ENCODE measurements at regions not wholly inside any gene's neighbourhood (a gene's known extent, or its start where the extent isn't known, plus 50 kb on each side); places are given as distances from the start of the nearest gene placed in this dataset.

DNA sequence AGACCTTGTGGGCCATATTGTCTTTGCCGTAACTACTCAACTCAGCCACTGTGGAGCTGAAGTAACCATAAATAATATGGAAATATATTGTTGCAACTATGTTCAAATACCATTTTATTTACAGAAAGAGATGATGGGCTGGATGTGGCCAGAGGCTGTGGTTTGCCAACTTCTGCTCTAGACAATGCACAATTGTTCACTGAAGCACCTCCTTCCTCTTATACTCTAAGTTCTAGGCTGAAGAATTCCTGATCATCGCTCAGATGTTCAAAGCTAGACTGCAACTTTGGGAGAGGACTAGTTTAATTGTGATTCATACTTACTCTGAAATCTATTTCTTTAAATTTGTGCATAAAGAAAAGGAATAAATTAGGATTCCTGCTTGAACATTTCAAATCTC, 245.0 kb downstream of the TAF11L14 start:
- 89 to 98% (median 92%) methylated on average over 2 of the region's 2 CpGs for WGBS, 5 donors
- DNase-seq = no peak
- H3K4me1 ChIP-seq = no peaks in the 10 kb centered on the region
- no peaks in the 10 kb centered on the region for H3K36me3 ChIP-seq
- intact Hi-C loops (cut with DNase I; ENCODE audit: low total_unique reads) = no loop called here
- no peak for TF ChIP-seq EP300 (IDR thresholded peaks at IDR 0.05)
- TF ChIP-seq CTCF (IDR thresholded peaks at IDR 0.05) = no peak
- TF ChIP-seq POLR2A (IDR thresholded peaks at IDR 0.05) = no peak
- no peak for TF ChIP-seq POLR2AphosphoS5 (IDR thresholded peaks at IDR 0.05)
- H3K27me3 ChIP-seq = no peaks in the 10 kb centered on the region
- peaks cover 0 to 7% (median 0%) of the 10 kb centered on the region in 4 donors for H3K9me3 ChIP-seq
- H3K4me3 ChIP-seq = no peak overlapping the region
- no peak overlapping the region for H3K27ac ChIP-seq

DNA sequence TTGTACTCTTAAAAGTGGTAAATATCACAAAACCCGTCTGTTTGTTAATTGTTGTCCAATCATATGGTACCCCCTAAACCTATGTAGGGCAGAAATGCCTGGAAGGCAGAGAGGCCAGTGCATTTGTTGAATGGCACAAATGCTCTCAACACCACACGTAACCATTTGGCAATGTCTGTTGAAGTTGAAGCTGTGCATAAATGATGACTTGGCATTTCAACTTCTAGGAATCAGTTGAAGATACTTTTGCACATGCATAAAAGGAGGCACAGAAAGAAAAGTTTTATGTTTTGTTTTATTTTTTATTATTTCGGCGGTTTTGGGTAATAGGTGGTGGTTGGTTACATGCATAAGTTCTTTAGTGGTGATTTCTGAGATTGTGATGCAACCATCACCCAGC, 246.6 kb downstream of the TAF11L14 start:
- no peak for DNase-seq
- H3K36me3 ChIP-seq = no peaks in the 10 kb centered on the region
- 84 to 95% (median 91%) methylated on average over 4 of the region's 4 CpGs for WGBS, 5 donors
- TF ChIP-seq POLR2A (IDR thresholded peaks at IDR 0.05) (no peak), POLR2AphosphoS5 (IDR thresholded peaks at IDR 0.05) (no peak), CTCF (IDR thresholded peaks at IDR 0.05) (no peak), EP300 (IDR thresholded peaks at IDR 0.05) (no peak)
- no peak overlapping the region for H3K4me3 ChIP-seq
- H3K27me3 ChIP-seq = no peaks in the 10 kb centered on the region
- no peak overlapping the region for H3K27ac ChIP-seq
- H3K4me1 ChIP-seq = no peaks in the 10 kb centered on the region
- intact Hi-C loops (cut with DNase I; ENCODE audit: low total_unique reads) = no loop called here
- H3K9me3 ChIP-seq = peaks cover 0 to 7% (median 0%) of the 10 kb centered on the region in 4 donors

DNA sequence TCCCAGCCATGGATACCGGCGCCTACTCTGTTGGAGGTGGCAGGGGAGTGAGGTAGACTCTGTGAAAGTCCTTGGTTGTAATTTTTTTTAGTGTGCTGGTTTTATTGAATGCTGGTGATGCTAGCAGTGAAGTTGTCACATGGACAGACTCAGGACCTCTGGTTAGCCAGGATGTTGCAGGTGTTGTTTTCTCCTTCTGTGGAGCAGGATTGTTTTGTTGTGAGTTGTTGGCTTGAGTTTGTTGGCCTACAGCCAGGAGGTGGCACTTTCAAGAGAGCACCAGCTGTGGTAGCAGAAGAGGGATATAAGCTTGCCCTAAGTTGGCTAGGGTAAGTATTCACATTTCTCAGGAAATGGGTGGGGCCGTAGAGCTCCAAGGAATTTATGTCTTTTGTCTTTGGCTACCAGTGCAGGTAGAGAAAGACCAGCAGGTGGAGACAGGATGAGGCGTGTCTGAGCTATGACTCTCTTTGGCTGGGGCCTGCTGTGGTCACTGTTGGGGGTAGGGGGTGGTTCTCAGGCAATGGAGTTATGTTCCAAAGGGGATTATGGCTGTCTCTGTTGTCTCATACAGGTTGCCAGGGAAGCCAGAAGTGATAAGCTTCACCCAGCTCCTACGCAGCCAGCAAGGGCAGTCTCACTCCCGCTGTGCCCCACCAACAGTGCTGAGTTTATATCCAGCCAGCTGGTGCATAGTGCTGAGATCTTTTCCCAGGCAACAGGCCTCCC, 248.7 kb downstream of the TAF11L14 start:
- no peak overlapping the region for H3K4me3 ChIP-seq
- DNase-seq = peak in 1 of 2 donors; percentile 7
- no peak overlapping the region for H3K27ac ChIP-seq
- H3K4me1 ChIP-seq = no peaks in the 10 kb centered on the region
- TF ChIP-seq EP300 (IDR thresholded peaks at IDR 0.05) (no peak), CTCF (IDR thresholded peaks at IDR 0.05) (no peak), POLR2AphosphoS5 (IDR thresholded peaks at IDR 0.05) (no peak), POLR2A (IDR thresholded peaks at IDR 0.05) (no peak)
- H3K9me3 ChIP-seq = peaks cover 0 to 7% (median 0%) of the 10 kb centered on the region in 4 donors
- no peaks in the 10 kb centered on the region for H3K36me3 ChIP-seq
- intact Hi-C loops (cut with DNase I; ENCODE audit: low total_unique reads) = no loop called here
- H3K27me3 ChIP-seq = no peaks in the 10 kb centered on the region
- whole genome bisulfite sequencing, 5 donors = 65 to 80% (median 70%) methylated on average over 4 to 6 of the region's 6 CpGs

GRCh38 chr5:17888155-17888554, 253.9 kb downstream of the TAF11L14 start:
- H3K4me1 ChIP-seq = no peaks in the 10 kb centered on the region
- intact Hi-C loops (cut with DNase I; ENCODE audit: low total_unique reads) = no loop called here
- H3K36me3 ChIP-seq = no peaks in the 10 kb centered on the region
- no peak for TF ChIP-seq CTCF (IDR thresholded peaks at IDR 0.05)
- TF ChIP-seq POLR2A (IDR thresholded peaks at IDR 0.05) = no peak
- no peak for TF ChIP-seq POLR2AphosphoS5 (IDR thresholded peaks at IDR 0.05)
- no peak for TF ChIP-seq EP300 (IDR thresholded peaks at IDR 0.05)
- peaks cover 0 to 5% (median 0%) of the 10 kb centered on the region in 4 donors for H3K9me3 ChIP-seq
- no peaks in the 10 kb centered on the region for H3K27me3 ChIP-seq
- no peak overlapping the region for H3K27ac ChIP-seq
- no peak for DNase-seq
- H3K4me3 ChIP-seq = no peak overlapping the region
